Vagina (tissue), 2 donors: ENCODE measurements at regions not wholly inside any gene's neighbourhood (a gene's known extent, or its start where the extent isn't known, plus 50 kb on each side); places are given as distances from the start of the nearest gene placed in this dataset.

Source experiments
- POLR2A ChIP-seq, 2 donors: fragments of 450-650 bp; IDR thresholded peaks; one replicate each; pipeline ENCODE4 v1.6.1; 2017; ENCODE audit warnings: antibody characterized with exemption in 2 of 2, mild to moderate bottlenecking in 2 of 2, moderate library complexity in 2 of 2
- POLR2AphosphoS5 ChIP-seq, 2 donors: sonication (generic); formaldehyde crosslinking; IDR thresholded peaks; one replicate each; pipeline ENCODE4 v1.9.0; 2017; ENCODE audit warnings: antibody characterized with exemption in 2 of 2, mild to moderate bottlenecking in 2 of 2, low read depth in 1 of 2; ENCODE audit not compliant: insufficient read depth in 1 of 2
- TF ChIP-seq, protein P1 (sequence below), 3 experiments: fragments of 450-650 bp in 2 of 3; fragments of 200-600 bp in 1 of 3; sonication (generic) in 1 of 3; IDR thresholded peaks; one replicate each; pipeline ENCODE4 v1.5.1; 2017 to 2019; ENCODE audit warnings: antibody characterized with exemption in 3 of 3, mild to moderate bottlenecking in 2 of 3, moderate library complexity in 2 of 3

DNA sequence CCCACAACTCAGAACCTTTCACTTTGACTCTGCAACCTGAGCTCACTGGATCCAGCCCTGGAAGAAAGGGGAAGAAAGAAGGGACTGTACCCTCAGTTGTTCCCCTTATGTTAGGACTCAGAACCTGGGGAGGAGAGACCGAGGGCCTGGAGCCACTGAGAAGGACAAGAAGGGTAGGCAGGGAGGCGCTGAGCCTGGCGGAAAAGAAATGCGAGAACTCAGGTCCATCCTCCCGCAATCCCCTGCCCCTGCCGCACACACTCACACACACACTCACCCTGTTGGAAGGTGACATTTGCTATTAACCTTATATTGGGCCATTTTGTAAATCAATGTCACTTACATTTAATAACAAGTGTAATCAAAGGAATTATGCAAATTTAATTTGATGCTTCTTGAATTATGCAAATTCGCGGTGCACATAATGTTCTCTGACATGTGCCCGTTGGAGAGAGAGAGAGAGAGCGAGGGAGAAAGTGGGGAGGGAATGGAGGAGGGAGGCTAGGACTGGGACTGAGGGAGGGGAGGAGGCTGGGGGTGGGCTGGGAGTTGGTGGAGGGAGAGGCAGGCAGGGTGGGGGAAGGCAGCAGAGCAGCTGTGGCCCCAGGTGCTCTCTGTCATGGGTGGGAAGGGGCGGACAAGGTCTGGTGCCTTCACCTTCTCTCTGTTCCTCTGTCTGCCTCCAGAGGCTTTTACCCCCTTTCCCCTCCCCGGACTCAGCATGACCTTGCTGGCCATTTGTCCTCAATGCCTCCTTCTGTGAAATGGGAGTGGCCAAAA, 99.6 kb upstream of the PAX2 start:
- TF ChIP-seq, protein P1, sequence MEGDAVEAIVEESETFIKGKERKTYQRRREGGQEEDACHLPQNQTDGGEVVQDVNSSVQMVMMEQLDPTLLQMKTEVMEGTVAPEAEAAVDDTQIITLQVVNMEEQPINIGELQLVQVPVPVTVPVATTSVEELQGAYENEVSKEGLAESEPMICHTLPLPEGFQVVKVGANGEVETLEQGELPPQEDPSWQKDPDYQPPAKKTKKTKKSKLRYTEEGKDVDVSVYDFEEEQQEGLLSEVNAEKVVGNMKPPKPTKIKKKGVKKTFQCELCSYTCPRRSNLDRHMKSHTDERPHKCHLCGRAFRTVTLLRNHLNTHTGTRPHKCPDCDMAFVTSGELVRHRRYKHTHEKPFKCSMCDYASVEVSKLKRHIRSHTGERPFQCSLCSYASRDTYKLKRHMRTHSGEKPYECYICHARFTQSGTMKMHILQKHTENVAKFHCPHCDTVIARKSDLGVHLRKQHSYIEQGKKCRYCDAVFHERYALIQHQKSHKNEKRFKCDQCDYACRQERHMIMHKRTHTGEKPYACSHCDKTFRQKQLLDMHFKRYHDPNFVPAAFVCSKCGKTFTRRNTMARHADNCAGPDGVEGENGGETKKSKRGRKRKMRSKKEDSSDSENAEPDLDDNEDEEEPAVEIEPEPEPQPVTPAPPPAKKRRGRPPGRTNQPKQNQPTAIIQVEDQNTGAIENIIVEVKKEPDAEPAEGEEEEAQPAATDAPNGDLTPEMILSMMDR (IDR thresholded peaks at IDR 0.05): no peak
- no peak for TF ChIP-seq POLR2AphosphoS5 (IDR thresholded peaks at IDR 0.05; ENCODE audit: insufficient read depth in 1 of 2, low read depth in 1 of 2)
- TF ChIP-seq POLR2A (IDR thresholded peaks at IDR 0.05): no peak
